HG03060 (cell line): ENCODE measurements at regions not wholly inside any gene's neighbourhood (a gene's known extent, or its start where the extent isn't known, plus 50 kb on each side); places are given as distances from the start of the nearest gene placed in this dataset.

Experiments
- ATAC-seq: cut with Tn5 transposase; IDR thresholded peaks from one replicate; pipeline ENCODE4 v1.9.1; 2021; ENCODE audit warnings: low read depth, moderate number of reproducible peaks; ENCODE audit not compliant: unreplicated experiment

GRCh38 chr6:12575961-12576360 lies 140.6 kb upstream of the PHACTR1 start:
- ATAC-seq: no peak

- ATAC-seq: no peak
These were observed 140.2 kb upstream of the PHACTR1 start for GRCh38 chr6:12576389-12576788.

- no peak for ATAC-seq
These were observed 139.3 kb upstream of the PHACTR1 start for GRCh38 chr6:12577124-12577850.

GRCh38 chr6:12578097-12578496 lies 138.5 kb upstream of the PHACTR1 start:
- no peak for ATAC-seq

- no peak for ATAC-seq
These were observed 137.8 kb upstream of the PHACTR1 start for GRCh38 chr6:12578751-12579150.

- no peak for ATAC-seq
These were observed 136.3 kb upstream of the PHACTR1 start for GRCh38 chr6:12580290-12580689.

- ATAC-seq: no peak
These were observed 134.0 kb upstream of the PHACTR1 start for GRCh38 chr6:12582421-12583110.

GRCh38 chr6:12584631-12585405 lies 131.7 kb upstream of the PHACTR1 start:
- no peak for ATAC-seq

- no peak for ATAC-seq
These were observed 131.0 kb upstream of the PHACTR1 start for GRCh38 chr6:12585497-12585958.

GRCh38 chr6:12586721-12587480 lies 129.7 kb upstream of the PHACTR1 start:
- ATAC-seq: no peak

GRCh38 chr6:12590901-12591300 lies 125.7 kb upstream of the PHACTR1 start:
- ATAC-seq: no peak

- no peak for ATAC-seq
These were observed 123.9 kb upstream of the PHACTR1 start for GRCh38 chr6:12592634-12593033.

GRCh38 chr6:12593771-12594529 lies 122.6 kb upstream of the PHACTR1 start:
- ATAC-seq: no peak

- ATAC-seq: no peak
These were observed 122.1 kb upstream of the PHACTR1 start for GRCh38 chr6:12594530-12594893.

- no peak for ATAC-seq
These were observed 121.3 kb upstream of the PHACTR1 start for GRCh38 chr6:12595161-12595811.

- ATAC-seq: no peak
These were observed 119.8 kb upstream of the PHACTR1 start for GRCh38 chr6:12596731-12597130.

- ATAC-seq: no peak
These were observed 117.6 kb upstream of the PHACTR1 start for GRCh38 chr6:12598919-12599318.

GRCh38 chr6:12601881-12602280 lies 114.7 kb upstream of the PHACTR1 start:
- ATAC-seq: no peak

- ATAC-seq: no peak
These were observed 114.2 kb upstream of the PHACTR1 start for GRCh38 chr6:12602342-12602741.
